GM23338 (cell line): ENCODE measurements at regions not wholly inside any gene's neighbourhood (a gene's known extent, or its start where the extent isn't known, plus 50 kb on each side); places are given as distances from the start of the nearest gene placed in this dataset.

Experiments
- ATAC-seq: fragments of 200-7000 bp; cut with Tn5 transposase; 3 replicates; pipeline ENCODE4 v1.9.1; 2020
- DNase-seq: peaks from one replicate; pipeline ENCODE4 v3.0.0-alpha.2; 2015; ENCODE audit warnings: low spot score
- H2AFZ ChIP-seq: fragments of 200-600 bp; sonication (generic); 2 replicates; pipeline ENCODE4 v1.8.0; 2016; ENCODE audit warnings: antibody characterized with exemption, mild to moderate bottlenecking, moderate library complexity
- H3F3A ChIP-seq: fragments of 200-600 bp; sonication (generic); replicated peaks from 2 replicates; pipeline ENCODE4 v1.8.0; 2017; ENCODE audit warnings: antibody characterized with exemption, mixed run types, low read depth
- H3K27ac ChIP-seq: fragments of 200-600 bp; sonication (generic); 2 replicates; pipeline ENCODE4 v1.6.1; 2016; ENCODE audit warnings: low read depth
- H3K27me3 ChIP-seq: fragments of 200-600 bp; sonication (generic); 2 replicates; pipeline ENCODE4 v1.8.0; 2016; ENCODE audit warnings: mild to moderate bottlenecking, mixed run types, moderate library complexity; ENCODE audit not compliant: insufficient read depth
- H3K36me3 ChIP-seq: fragments of 200-600 bp; sonication (generic); 2 replicates; pipeline ENCODE4 v1.8.0; 2016; ENCODE audit warnings: mild to moderate bottlenecking; ENCODE audit not compliant: insufficient read depth
- H3K4me1 ChIP-seq: fragments of 200-600 bp; sonication (generic); 2 replicates; pipeline ENCODE4 v1.8.0; 2016; ENCODE audit warnings: mild to moderate bottlenecking, moderate library complexity; ENCODE audit not compliant: insufficient read depth
- H3K4me2 ChIP-seq: fragments of 200-600 bp; sonication (generic); 2 replicates; pipeline ENCODE4 v1.7.1; 2017; ENCODE audit warnings: mixed run types
- H3K4me3 ChIP-seq: fragments of 200-600 bp; sonication (generic); 2 replicates; pipeline ENCODE4 v1.6.1; 2016; ENCODE audit warnings: mixed run types
- H3K79me2 ChIP-seq: fragments of 200-600 bp; sonication (generic); replicated peaks from 2 replicates; pipeline ENCODE4 v1.8.0; 2017; ENCODE audit warnings: mild to moderate bottlenecking; ENCODE audit not compliant: insufficient read depth
- H3K9me2 ChIP-seq: fragments of 200-600 bp; sonication (generic); 2 replicates; pipeline ENCODE4 v1.8.0; 2017; ENCODE audit not compliant: insufficient read depth
- H4K20me1 ChIP-seq: fragments of 200-600 bp; sonication (generic); replicated peaks from 2 replicates; pipeline ENCODE4 v1.8.0; 2017; ENCODE audit warnings: mild to moderate bottlenecking; ENCODE audit not compliant: insufficient read depth
- H3K27ac Mint-ChIP-seq: 2 replicates; pipeline ENCODE4 v1.8.0; 2020; ENCODE audit warnings: inconsistent platforms, mild to moderate bottlenecking, moderate library complexity, mixed read lengths
- H3K27me3 Mint-ChIP-seq: 3 replicates; pipeline ENCODE4 v1.8.0; 2022; ENCODE audit warnings: low read depth, mild to moderate bottlenecking, moderate library complexity, mixed read lengths, inconsistent platforms; ENCODE audit not compliant: insufficient read depth, poor library complexity
- H3K36me3 Mint-ChIP-seq: 3 replicates; pipeline ENCODE4 v1.8.0; 2021; ENCODE audit warnings: low read depth, mild to moderate bottlenecking, inconsistent platforms, moderate library complexity, mixed read lengths
- H3K4me1 Mint-ChIP-seq: 3 replicates; pipeline ENCODE4 v1.8.0; 2020; ENCODE audit warnings: mild to moderate bottlenecking, inconsistent platforms, mixed read lengths
- H3K4me3 Mint-ChIP-seq: 3 replicates; pipeline ENCODE4 v1.8.0; 2021; ENCODE audit warnings: moderate library complexity, mild to moderate bottlenecking, inconsistent platforms, mixed read lengths
- H3K9me3 Mint-ChIP-seq: 3 replicates; pipeline ENCODE4 v1.8.0; 2020; ENCODE audit warnings: moderate library complexity, mild to moderate bottlenecking, inconsistent platforms, mixed read lengths
- CREB1 ChIP-seq: fragments of 250-450 bp; sonication (Bioruptor Pico); IDR thresholded peaks from 2 replicates; pipeline ENCODE4 v1.5.0; 2020; ENCODE audit warnings: low read depth, mild to moderate bottlenecking, moderate library complexity
- CTCF ChIP-seq, 2 experiments: fragments of 200-600 bp in 1 of 2; sonication (generic) in 1 of 2; conservative IDR thresholded peaks; 2 replicates each; pipeline versions ENCODE4 v1.5.1 to v1.6.1; 2016 to 2017; ENCODE audit warnings: antibody characterized with exemption in 2 of 2, low read depth in 2 of 2, mild to moderate bottlenecking in 2 of 2, moderate library complexity in 1 of 2
- ETS1 ChIP-seq: IDR thresholded peaks from 2 replicates; pipeline ENCODE4 v1.6.1; 2016; ENCODE audit warnings: antibody characterized with exemption
- EZH2 ChIP-seq: fragments of 200-600 bp; sonication (generic); IDR thresholded peaks from one replicate; pipeline ENCODE4 v1.8.0; 2017; ENCODE audit warnings: antibody characterized with exemption, mild to moderate bottlenecking, low read depth; ENCODE audit not compliant: unreplicated experiment
- EZH2phosphoT487 ChIP-seq: fragments of 200-600 bp; sonication (generic); IDR thresholded peaks from one replicate; pipeline ENCODE4 v1.8.1; 2018; ENCODE audit warnings: antibody characterized with exemption; ENCODE audit not compliant: unreplicated experiment
- JUNB ChIP-seq: IDR thresholded peaks from one replicate; pipeline ENCODE4 v1.6.1; 2016; ENCODE audit warnings: antibody characterized with exemption; ENCODE audit not compliant: unreplicated experiment
- NANOG ChIP-seq: IDR thresholded peaks from 2 replicates; pipeline ENCODE4 v1.6.1; 2016; ENCODE audit warnings: antibody characterized with exemption, borderline replicate concordance
- POLR2AphosphoS5 ChIP-seq: IDR thresholded peaks from 2 replicates; pipeline ENCODE4 v1.6.1; 2016; ENCODE audit warnings: antibody characterized with exemption, low read depth
- REST ChIP-seq: IDR thresholded peaks from one replicate; pipeline ENCODE4 v1.6.1; 2018; ENCODE audit warnings: antibody characterized with exemption; ENCODE audit not compliant: unreplicated experiment
- STAT1 ChIP-seq: IDR thresholded peaks from one replicate; pipeline ENCODE4 v1.6.1; 2016; ENCODE audit warnings: antibody characterized with exemption; ENCODE audit not compliant: unreplicated experiment
- ZNF114 ChIP-seq: fragments of 250-450 bp; sonication (Bioruptor Pico); IDR thresholded peaks from 2 replicates; pipeline ENCODE4 v1.5.0; 2020; ENCODE audit warnings: mild to moderate bottlenecking, moderate library complexity
- ZNF331 ChIP-seq: fragments of 250-450 bp; sonication (Bioruptor Pico); IDR thresholded peaks from 2 replicates; pipeline ENCODE4 v1.5.0; 2020; ENCODE audit warnings: low read depth, mild to moderate bottlenecking, moderate library complexity

- TF ChIP-seq ZNF114 (CRISPR knock-in tag) (no peak), CTCF (conservative IDR thresholded peaks at IDR 0.05; ENCODE audit: low read depth in 2 of 2) (no peak), POLR2AphosphoS5 (no peak), EZH2 (no peak)
These were observed 215.3 kb downstream of the KLF5 start (continued) for GRCh38 chr13:73274147-73274546.

- no peaks in the 10 kb centered on the region for H3K27me3 ChIP-seq
- DNase-seq (no peak), ATAC-seq (no peak)
- no peak overlapping the region for H3K27ac Mint-ChIP-seq
- no peak overlapping the region for H3K4me3 Mint-ChIP-seq
- H3K4me1 Mint-ChIP-seq = no peaks in the 10 kb centered on the region; the same call in 2 of the 3 replicates
- H2AFZ ChIP-seq = no peak overlapping the region
- H3K9me2 ChIP-seq = no peaks in the 10 kb centered on the region
- no peaks in the 10 kb centered on the region for H3K36me3 ChIP-seq
- no peaks in the 10 kb centered on the region for H4K20me1 ChIP-seq
- H3K4me1 ChIP-seq = no peaks in the 10 kb centered on the region
- no peak overlapping the region for H3K4me3 ChIP-seq
- no peak overlapping the region for H3K4me2 ChIP-seq
- peaks cover 2% of the 10 kb centered on the region for H3K27me3 Mint-ChIP-seq
- no peak overlapping the region for H3K27ac ChIP-seq
- H3K36me3 Mint-ChIP-seq = no peaks in the 10 kb centered on the region
- peaks cover 5% of the 10 kb centered on the region; the same call in 1 of the 3 replicates for H3K9me3 Mint-ChIP-seq
- no peaks in the 10 kb centered on the region for H3F3A ChIP-seq
- no peaks in the 10 kb centered on the region for H3K79me2 ChIP-seq
- TF ChIP-seq CTCF (conservative IDR thresholded peaks at IDR 0.05; ENCODE audit: low read depth in 2 of 2) (no peak), CREB1 (CRISPR knock-in tag) (no peak), EZH2 (no peak), EZH2phosphoT487 (no peak), POLR2AphosphoS5 (no peak), STAT1 (no peak), NANOG (no peak), ZNF331 (CRISPR knock-in tag) (no peak), ZNF114 (CRISPR knock-in tag) (no peak), REST (no peak), JUNB (no peak), ETS1 (no peak)
These were observed 214.9 kb downstream of the KLF5 start for GRCh38 chr13:73273745-73274144.
